ENCODE measurements at regions not wholly inside any gene's neighbourhood (a gene's known extent, or its start where the extent isn't known, plus 50 kb on each side); places are given as distances from the start of the nearest gene placed in this dataset.

DNA sequence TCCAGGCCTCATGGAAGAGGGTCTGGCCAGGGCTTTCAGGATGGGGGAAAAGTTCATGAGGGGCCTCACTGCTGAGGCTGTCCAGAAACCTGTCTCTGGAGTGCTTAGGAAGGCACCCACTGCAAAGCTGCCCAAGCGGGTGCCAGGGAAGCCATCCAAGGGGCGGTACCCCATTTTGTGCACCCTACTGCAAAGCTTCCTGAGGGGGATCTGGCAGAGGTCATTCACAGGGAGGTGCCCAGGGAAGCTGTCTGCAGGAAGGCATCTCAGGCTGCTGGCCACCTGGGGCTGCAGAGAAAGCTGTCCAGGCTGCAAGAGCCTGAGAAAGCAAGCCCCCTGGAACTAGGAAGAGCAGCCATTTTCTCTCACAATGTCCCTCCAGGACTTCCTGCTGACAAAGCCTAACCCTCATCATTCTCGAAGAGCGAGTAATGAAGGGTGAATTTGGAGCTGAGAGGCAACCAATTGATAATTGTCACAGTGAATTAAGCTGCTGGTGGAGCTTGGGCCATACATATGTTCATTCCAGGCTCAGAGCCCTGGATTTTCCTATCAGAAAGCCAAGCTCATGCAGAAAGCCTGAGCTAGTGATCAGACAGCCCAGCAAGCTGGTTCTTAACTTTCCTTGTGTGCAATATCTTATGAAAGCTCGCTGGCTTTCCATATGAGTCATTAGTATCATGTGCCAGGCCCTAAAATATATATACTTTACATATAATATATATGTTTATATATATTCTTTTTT is 62.2 kb upstream of the SLC22A16 start:
- Histone ChIP-seq H3K27ac (ENCODE audit: low read depth, low read length) (no peak overlapping the region), H3K27me3 (ENCODE audit: control insufficient read depth in 1 of 2, insufficient read depth in 2 of 2, low read length in 2 of 2) (no peaks in the 10 kb centered on the region), H3K9ac (ENCODE audit: low read depth in 1 of 2, low read length in 2 of 2) (no peak overlapping the region), H3K4me1 (ENCODE audit: control insufficient read depth in 1 of 2, insufficient read depth in 2 of 2, low read length in 2 of 2) (peaks cover 3 to 8% of the 10 kb centered on the region in 2 donors), H3K4me3 (ENCODE audit: low read depth in 1 of 2, low read length in 2 of 2) (no peak overlapping the region), H3K9me3 (ENCODE audit: control insufficient read depth in 1 of 2, low read length in 2 of 2) (peaks cover 0 to 3% of the 10 kb centered on the region in 2 donors), H3K36me3 (ENCODE audit: control insufficient read depth in 1 of 2, insufficient read depth in 2 of 2, low read length in 2 of 2) (no peaks in the 10 kb centered on the region)

DNA sequence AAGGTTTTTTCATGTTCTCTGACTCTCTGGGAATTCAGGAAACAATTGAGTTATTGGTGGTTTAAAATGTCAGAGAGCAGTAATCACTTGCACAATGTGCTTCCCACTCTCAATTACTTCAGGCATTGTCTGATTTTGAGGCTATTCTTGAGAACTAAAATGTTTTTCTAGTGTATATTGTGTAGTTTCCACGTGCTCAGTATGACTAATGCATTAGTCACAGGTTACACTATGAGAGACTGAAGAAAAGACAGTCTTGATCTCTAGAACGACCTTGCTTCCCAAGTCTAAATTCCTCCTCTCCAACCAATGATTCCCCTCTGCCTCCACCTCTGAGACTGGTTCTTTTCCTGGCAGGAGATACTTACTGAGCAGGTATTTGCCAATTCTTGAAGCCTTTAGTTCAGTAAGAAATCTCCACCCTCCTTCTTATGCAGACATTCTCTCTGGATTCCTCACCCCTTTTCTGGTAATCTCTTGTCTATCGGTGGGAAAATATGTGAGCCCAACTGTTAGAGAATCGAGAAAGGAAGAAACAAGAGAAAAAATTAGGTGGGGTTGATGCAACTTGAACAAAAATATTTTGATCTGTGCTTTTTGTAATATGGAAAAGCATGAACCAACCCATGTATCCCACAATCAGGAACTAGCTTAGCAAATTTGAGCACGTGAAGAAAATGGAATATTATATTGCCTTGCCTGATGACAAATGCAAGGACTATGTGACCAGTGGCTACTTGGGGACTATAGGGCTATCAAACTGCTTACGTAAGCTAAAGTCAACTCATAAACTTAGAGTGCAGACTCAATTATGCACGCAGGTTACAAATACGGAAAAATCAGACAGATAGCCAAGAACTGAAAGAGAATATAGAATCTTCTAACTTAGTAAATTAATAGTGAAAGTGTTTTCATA is 61.1 kb upstream of the SLC22A16 start:
- no peaks in the 10 kb centered on the region for H3K27me3 ChIP-seq (ENCODE audit: control insufficient read depth in 1 of 2, insufficient read depth in 2 of 2, low read length in 2 of 2)
- H3K9ac ChIP-seq (ENCODE audit: low read depth in 1 of 2, low read length in 2 of 2) = no peak overlapping the region
- H3K36me3 ChIP-seq (ENCODE audit: control insufficient read depth in 1 of 2, insufficient read depth in 2 of 2, low read length in 2 of 2) = no peaks in the 10 kb centered on the region
- peaks cover 0 to 8% of the 10 kb centered on the region in 2 donors for H3K4me1 ChIP-seq (ENCODE audit: control insufficient read depth in 1 of 2, insufficient read depth in 2 of 2, low read length in 2 of 2)
- no peak overlapping the region for H3K27ac ChIP-seq (ENCODE audit: low read depth, low read length)
- no peak overlapping the region for H3K4me3 ChIP-seq (ENCODE audit: low read depth in 1 of 2, low read length in 2 of 2)
- peaks cover 0 to 3% of the 10 kb centered on the region in 2 donors for H3K9me3 ChIP-seq (ENCODE audit: control insufficient read depth in 1 of 2, low read length in 2 of 2)

DNA sequence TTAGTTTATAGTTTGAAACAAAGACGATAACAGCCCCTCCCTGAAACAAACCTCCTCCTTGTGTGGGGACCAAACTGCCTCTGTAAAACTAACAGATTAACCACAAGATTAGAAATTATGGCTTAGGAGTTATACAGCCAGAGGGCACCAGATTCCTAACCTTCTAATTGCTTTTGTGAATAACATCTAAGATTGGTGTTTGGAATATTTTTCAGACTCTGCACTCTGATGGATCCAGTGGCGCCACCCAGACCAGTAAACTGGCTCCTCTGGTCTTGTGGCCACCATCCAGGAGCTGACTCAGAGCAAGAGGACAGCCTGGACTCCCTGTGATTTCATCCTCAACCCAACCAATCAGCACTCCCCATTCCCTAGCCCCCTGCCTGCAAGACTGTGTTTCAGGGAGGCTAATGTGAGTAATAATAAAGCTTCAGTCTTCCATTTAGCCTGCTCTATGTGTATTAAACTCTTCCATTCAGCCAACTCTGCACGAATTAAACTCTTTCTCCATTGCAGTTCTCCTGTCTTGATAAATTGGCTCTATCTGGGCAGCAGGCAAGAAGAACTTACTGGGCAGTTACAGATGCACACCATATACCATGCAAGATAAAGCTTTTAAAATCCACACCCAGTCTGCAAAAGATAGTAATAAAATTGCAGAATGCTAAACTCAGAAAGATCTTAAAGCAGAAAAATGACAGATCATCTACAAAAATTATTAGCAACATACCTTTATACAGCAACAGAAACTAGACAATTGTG is 58.5 kb upstream of the SLC22A16 start:
- Histone ChIP-seq H3K9me3 (ENCODE audit: control insufficient read depth in 1 of 2, low read length in 2 of 2) (peaks cover 0 to 3% of the 10 kb centered on the region in 2 donors), H3K9ac (ENCODE audit: low read depth in 1 of 2, low read length in 2 of 2) (no peak overlapping the region), H3K4me1 (ENCODE audit: control insufficient read depth in 1 of 2, insufficient read depth in 2 of 2, low read length in 2 of 2) (peaks cover 0 to 8% of the 10 kb centered on the region in 2 donors), H3K27ac (ENCODE audit: low read depth, low read length) (no peak overlapping the region), H3K27me3 (ENCODE audit: control insufficient read depth in 1 of 2, insufficient read depth in 2 of 2, low read length in 2 of 2) (no peaks in the 10 kb centered on the region), H3K4me3 (ENCODE audit: low read depth in 1 of 2, low read length in 2 of 2) (no peak overlapping the region), H3K36me3 (ENCODE audit: control insufficient read depth in 1 of 2, insufficient read depth in 2 of 2, low read length in 2 of 2) (no peaks in the 10 kb centered on the region)

DNA sequence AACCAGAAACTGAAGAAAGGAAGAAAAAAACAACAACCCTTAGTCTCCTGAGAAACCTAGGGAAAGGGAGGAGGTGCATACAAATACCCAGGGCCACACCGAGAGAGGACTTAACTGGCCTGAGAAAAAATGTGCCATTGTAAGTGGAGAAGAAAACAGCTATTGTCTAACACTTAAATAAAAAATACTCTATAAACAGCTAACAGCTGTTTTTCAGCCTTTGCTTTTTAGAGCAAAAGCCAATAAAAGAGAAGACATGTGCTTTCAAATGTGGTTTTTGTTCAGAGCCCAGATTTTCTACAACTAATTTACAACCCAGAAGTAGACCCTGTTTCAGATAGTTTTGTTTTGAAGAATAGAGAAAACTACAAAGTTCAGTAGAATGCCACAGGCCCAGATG is 56.0 kb upstream of the SLC22A16 start:
- H3K4me3 ChIP-seq (ENCODE audit: low read depth in 1 of 2, low read length in 2 of 2) = no peak overlapping the region
- no peaks in the 10 kb centered on the region for H3K27me3 ChIP-seq (ENCODE audit: control insufficient read depth in 1 of 2, insufficient read depth in 2 of 2, low read length in 2 of 2)
- no peak overlapping the region for H3K27ac ChIP-seq (ENCODE audit: low read depth, low read length)
- peaks cover 0 to 6% of the 10 kb centered on the region in 2 donors for H3K4me1 ChIP-seq (ENCODE audit: control insufficient read depth in 1 of 2, insufficient read depth in 2 of 2, low read length in 2 of 2)
- peaks cover 0 to 3% of the 10 kb centered on the region in 2 donors for H3K9me3 ChIP-seq (ENCODE audit: control insufficient read depth in 1 of 2, low read length in 2 of 2)
- no peak overlapping the region for H3K9ac ChIP-seq (ENCODE audit: low read depth in 1 of 2, low read length in 2 of 2)
- no peaks in the 10 kb centered on the region for H3K36me3 ChIP-seq (ENCODE audit: control insufficient read depth in 1 of 2, insufficient read depth in 2 of 2, low read length in 2 of 2)

DNA sequence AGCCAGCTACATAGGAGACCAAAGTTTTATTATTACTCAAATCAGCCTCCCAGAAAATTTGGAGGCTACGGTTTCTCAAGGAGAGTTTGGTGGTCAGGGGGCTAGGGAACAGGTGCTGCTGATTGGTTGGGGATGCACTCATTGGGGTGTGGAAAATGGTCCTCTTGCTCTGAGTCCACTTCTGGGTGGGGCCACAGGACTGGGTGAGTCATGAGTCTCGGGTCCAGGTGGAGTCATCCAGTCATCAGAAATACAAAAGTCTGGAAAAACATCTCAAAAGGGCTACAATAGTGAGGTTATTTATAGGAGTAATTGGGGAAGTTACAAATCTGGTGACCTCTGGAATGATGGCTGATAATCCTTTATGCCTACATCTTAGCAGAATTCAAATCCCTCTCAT is 54.3 kb upstream of the SLC22A16 start:
- no peak overlapping the region for H3K4me3 ChIP-seq (ENCODE audit: low read depth in 1 of 2, low read length in 2 of 2)
- no peaks in the 10 kb centered on the region for H3K36me3 ChIP-seq (ENCODE audit: control insufficient read depth in 1 of 2, insufficient read depth in 2 of 2, low read length in 2 of 2)
- no peak overlapping the region for H3K27ac ChIP-seq (ENCODE audit: low read depth, low read length)
- peaks cover 0 to 3% of the 10 kb centered on the region in 2 donors for H3K9me3 ChIP-seq (ENCODE audit: control insufficient read depth in 1 of 2, low read length in 2 of 2)
- no peaks in the 10 kb centered on the region for H3K27me3 ChIP-seq (ENCODE audit: control insufficient read depth in 1 of 2, insufficient read depth in 2 of 2, low read length in 2 of 2)
- no peak overlapping the region for H3K9ac ChIP-seq (ENCODE audit: low read depth in 1 of 2, low read length in 2 of 2)
- H3K4me1 ChIP-seq (ENCODE audit: control insufficient read depth in 1 of 2, insufficient read depth in 2 of 2, low read length in 2 of 2) = no peaks in the 10 kb centered on the region

DNA sequence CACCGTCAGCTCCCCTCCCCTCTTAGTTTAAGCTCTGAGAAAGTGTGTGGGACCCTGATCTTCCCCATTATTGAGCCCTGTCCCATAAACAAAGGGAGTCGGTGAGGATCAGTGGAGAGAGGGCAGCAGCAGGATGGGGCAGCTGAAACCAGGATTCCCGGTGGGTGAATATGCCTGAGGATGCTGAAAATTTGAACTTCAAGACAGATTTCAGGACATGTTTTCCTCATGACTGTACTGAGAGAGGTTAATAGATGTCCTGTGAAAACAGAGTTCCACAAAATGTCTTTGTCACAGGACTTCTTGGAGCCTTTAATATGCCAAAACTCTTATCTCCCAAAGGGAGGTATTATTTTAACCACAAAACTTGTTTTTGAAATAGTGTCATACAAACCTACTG is 53.5 kb upstream of the SLC22A16 start:
- peaks cover 0 to under 1% of the 10 kb centered on the region in 2 donors for H3K9me3 ChIP-seq (ENCODE audit: control insufficient read depth in 1 of 2, low read length in 2 of 2)
- H3K4me3 ChIP-seq (ENCODE audit: low read depth in 1 of 2, low read length in 2 of 2) = no peak overlapping the region
- H3K27ac ChIP-seq (ENCODE audit: low read depth, low read length) = no peak overlapping the region
- no peaks in the 10 kb centered on the region for H3K27me3 ChIP-seq (ENCODE audit: control insufficient read depth in 1 of 2, insufficient read depth in 2 of 2, low read length in 2 of 2)
- no peaks in the 10 kb centered on the region for H3K4me1 ChIP-seq (ENCODE audit: control insufficient read depth in 1 of 2, insufficient read depth in 2 of 2, low read length in 2 of 2)
- H3K9ac ChIP-seq (ENCODE audit: low read depth in 1 of 2, low read length in 2 of 2) = no peak overlapping the region
- no peaks in the 10 kb centered on the region for H3K36me3 ChIP-seq (ENCODE audit: control insufficient read depth in 1 of 2, insufficient read depth in 2 of 2, low read length in 2 of 2)

DNA sequence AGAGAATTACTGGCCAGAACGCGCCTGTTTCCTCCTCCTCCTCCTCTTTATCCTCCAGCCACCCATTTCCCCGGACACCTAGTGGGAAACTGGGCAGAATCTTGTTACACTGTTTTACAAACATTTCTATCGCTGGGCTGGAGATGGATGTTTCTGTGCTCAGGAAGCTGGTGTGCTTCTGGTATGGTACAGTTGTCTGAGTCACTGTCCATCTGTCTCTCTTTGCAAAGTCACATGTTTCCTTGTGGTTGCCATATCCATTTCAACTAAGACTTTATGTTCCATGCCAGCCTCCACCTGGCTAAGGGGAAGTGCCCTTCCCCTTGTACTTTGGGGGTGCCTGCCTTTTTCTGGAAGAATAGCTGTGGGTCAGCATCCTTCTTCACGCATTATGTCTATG is 52.9 kb upstream of the SLC22A16 start:
- H3K9ac ChIP-seq (ENCODE audit: low read depth in 1 of 2, low read length in 2 of 2) = no peak overlapping the region
- H3K4me1 ChIP-seq (ENCODE audit: control insufficient read depth in 1 of 2, insufficient read depth in 2 of 2, low read length in 2 of 2) = no peaks in the 10 kb centered on the region
- no peak overlapping the region for H3K4me3 ChIP-seq (ENCODE audit: low read depth in 1 of 2, low read length in 2 of 2)
- H3K27me3 ChIP-seq (ENCODE audit: control insufficient read depth in 1 of 2, insufficient read depth in 2 of 2, low read length in 2 of 2) = no peaks in the 10 kb centered on the region
- no peaks in the 10 kb centered on the region for H3K36me3 ChIP-seq (ENCODE audit: control insufficient read depth in 1 of 2, insufficient read depth in 2 of 2, low read length in 2 of 2)
- no peaks in the 10 kb centered on the region for H3K9me3 ChIP-seq (ENCODE audit: control insufficient read depth in 1 of 2, low read length in 2 of 2)
- no peak overlapping the region for H3K27ac ChIP-seq (ENCODE audit: low read depth, low read length)

DNA sequence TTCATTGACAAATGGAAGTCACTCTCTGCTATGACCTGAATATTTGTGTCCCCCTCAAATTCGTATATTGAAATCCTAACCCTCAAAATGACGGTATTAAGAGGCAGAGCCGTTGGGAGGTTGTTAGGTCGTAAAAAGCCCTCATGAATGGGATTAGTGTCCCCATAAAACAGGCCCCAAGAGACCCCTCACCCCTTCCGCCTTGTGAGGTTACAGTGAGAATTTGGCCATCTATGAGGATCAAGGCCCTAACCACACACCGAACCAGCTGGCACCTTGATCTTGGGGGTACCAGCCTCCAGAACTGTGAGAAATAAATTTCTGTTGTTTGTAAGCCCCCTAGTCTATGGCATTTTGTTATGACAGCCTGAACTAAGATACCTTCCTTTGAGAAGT is 52.5 kb upstream of the SLC22A16 start:
- Histone ChIP-seq H3K4me3 (ENCODE audit: low read depth in 1 of 2, low read length in 2 of 2) (no peak overlapping the region), H3K27me3 (ENCODE audit: control insufficient read depth in 1 of 2, insufficient read depth in 2 of 2, low read length in 2 of 2) (no peaks in the 10 kb centered on the region), H3K36me3 (ENCODE audit: control insufficient read depth in 1 of 2, insufficient read depth in 2 of 2, low read length in 2 of 2) (no peaks in the 10 kb centered on the region), H3K4me1 (ENCODE audit: control insufficient read depth in 1 of 2, insufficient read depth in 2 of 2, low read length in 2 of 2) (no peaks in the 10 kb centered on the region), H3K9me3 (ENCODE audit: control insufficient read depth in 1 of 2, low read length in 2 of 2) (no peaks in the 10 kb centered on the region), H3K27ac (ENCODE audit: low read depth, low read length) (no peak overlapping the region), H3K9ac (ENCODE audit: low read depth in 1 of 2, low read length in 2 of 2) (no peak overlapping the region)

DNA sequence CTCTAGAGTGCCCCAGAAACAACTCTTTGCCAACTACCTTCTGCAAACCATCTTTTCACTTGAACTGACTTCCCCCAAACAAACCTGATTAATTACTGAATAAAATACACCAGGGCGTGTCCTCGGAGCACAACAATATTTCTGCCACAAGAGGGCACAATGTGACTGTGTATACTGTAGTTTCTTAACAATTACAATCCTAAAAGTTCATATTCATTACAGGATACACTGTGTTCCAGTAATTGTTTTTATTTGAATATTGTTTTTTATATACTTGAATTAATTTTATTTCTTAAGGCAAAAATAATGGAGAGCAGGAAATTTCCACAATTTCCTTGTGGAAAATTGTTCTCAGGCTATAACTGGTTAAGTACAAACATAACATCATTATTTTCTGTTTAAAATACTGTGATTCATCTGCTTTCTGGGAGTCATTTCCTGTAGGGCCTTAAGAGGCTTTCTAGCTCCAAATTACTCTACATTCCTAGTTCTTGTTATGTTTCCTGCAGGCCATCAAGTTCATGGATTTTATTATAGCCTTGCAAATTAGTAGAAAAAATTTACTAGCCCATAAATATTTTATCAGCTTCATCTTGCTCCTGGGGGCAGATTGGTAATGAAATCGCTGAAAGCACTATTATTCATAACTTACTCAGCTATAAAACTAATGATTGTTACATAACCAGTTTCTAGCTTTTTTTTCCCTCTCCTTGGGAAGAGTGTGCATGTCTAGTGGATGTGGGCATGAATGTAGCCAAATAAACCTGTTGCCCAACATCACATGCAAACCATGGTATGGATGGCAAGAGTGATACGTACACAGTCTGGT is 51.9 kb upstream of the SLC22A16 start:
- Histone ChIP-seq H3K9ac (ENCODE audit: low read depth in 1 of 2, low read length in 2 of 2) (no peak overlapping the region), H3K4me3 (ENCODE audit: low read depth in 1 of 2, low read length in 2 of 2) (no peak overlapping the region), H3K36me3 (ENCODE audit: control insufficient read depth in 1 of 2, insufficient read depth in 2 of 2, low read length in 2 of 2) (no peaks in the 10 kb centered on the region), H3K27ac (ENCODE audit: low read depth, low read length) (no peak overlapping the region), H3K4me1 (ENCODE audit: control insufficient read depth in 1 of 2, insufficient read depth in 2 of 2, low read length in 2 of 2) (no peaks in the 10 kb centered on the region), H3K9me3 (ENCODE audit: control insufficient read depth in 1 of 2, low read length in 2 of 2) (no peaks in the 10 kb centered on the region), H3K27me3 (ENCODE audit: control insufficient read depth in 1 of 2, insufficient read depth in 2 of 2, low read length in 2 of 2) (no peaks in the 10 kb centered on the region)

All from duodenal mucosa (tissue), 2 donors.